Activated CD8-positive, alpha-beta T cell treated with anti-CD3 and anti-CD28 coated beads for 36 hours (primary cell): ENCODE measurements at regions not wholly inside any gene's neighbourhood (a gene's known extent, or its start where the extent isn't known, plus 50 kb on each side); places are given as distances from the start of the nearest gene placed in this dataset.

Experiments
- ATAC-seq: fragments of 200-7000 bp; cut with Tn5 transposase; one replicate; pipeline ENCODE4 v1.10.0; 2021; ENCODE audit warnings: mild to moderate bottlenecking, moderate library complexity
- CTCF ChIA-PET: fragments of 350-600 bp; sonication (Branson Sonifier 250); formaldehyde crosslinking; loops from one replicate; lab custom pipeline; 2021; ENCODE audit warnings: antibody characterized with exemption; lab: Charles Lee
- POLR2A ChIA-PET: fragments of 350-600 bp; sonication (Branson Sonifier 250); formaldehyde crosslinking; loops from one replicate; lab custom pipeline; 2021; ENCODE audit warnings: antibody characterized with exemption; lab: Charles Lee
- DNase-seq: peaks from one replicate; pipeline ENCODE4 v3.0.0-alpha.2; 2020
- H3K27ac Mint-ChIP-seq: one replicate; pipeline ENCODE4 v1.8.0; 2021; ENCODE audit warnings: mild to moderate bottlenecking, mixed read lengths
- H3K27me3 Mint-ChIP-seq: one replicate; pipeline ENCODE4 v1.8.0; 2021; ENCODE audit warnings: mixed read lengths
- H3K36me3 Mint-ChIP-seq: one replicate; pipeline ENCODE4 v1.8.0; 2021; ENCODE audit warnings: low read depth, mixed read lengths
- H3K4me1 Mint-ChIP-seq: one replicate; pipeline ENCODE4 v1.8.0; 2021; ENCODE audit warnings: low read depth, mixed read lengths
- H3K4me3 Mint-ChIP-seq: one replicate; pipeline ENCODE4 v1.8.0; 2021; ENCODE audit warnings: mild to moderate bottlenecking, moderate library complexity, mixed read lengths
- H3K9me3 Mint-ChIP-seq: one replicate; pipeline ENCODE4 v1.8.0; 2021; ENCODE audit warnings: mixed read lengths
- intact Hi-C: fragments of 100-400 bp; cut with micrococcal nuclease; formaldehyde crosslinking; loops from one replicate; pipeline ENCODE4 v1.10.0; 2022
- TF ChIP-seq, protein P1 (sequence below): fragments of 200-600 bp; IDR thresholded peaks from one replicate; pipeline ENCODE4 v1.8.0; 2022; ENCODE audit warnings: antibody characterized with exemption, mild to moderate bottlenecking

- ATAC-seq (no peak), DNase-seq (no peak)
- TF ChIP-seq, protein P1, sequence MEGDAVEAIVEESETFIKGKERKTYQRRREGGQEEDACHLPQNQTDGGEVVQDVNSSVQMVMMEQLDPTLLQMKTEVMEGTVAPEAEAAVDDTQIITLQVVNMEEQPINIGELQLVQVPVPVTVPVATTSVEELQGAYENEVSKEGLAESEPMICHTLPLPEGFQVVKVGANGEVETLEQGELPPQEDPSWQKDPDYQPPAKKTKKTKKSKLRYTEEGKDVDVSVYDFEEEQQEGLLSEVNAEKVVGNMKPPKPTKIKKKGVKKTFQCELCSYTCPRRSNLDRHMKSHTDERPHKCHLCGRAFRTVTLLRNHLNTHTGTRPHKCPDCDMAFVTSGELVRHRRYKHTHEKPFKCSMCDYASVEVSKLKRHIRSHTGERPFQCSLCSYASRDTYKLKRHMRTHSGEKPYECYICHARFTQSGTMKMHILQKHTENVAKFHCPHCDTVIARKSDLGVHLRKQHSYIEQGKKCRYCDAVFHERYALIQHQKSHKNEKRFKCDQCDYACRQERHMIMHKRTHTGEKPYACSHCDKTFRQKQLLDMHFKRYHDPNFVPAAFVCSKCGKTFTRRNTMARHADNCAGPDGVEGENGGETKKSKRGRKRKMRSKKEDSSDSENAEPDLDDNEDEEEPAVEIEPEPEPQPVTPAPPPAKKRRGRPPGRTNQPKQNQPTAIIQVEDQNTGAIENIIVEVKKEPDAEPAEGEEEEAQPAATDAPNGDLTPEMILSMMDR, result peak; percentile 11
- H3K36me3 Mint-ChIP-seq, result no peaks in the 10 kb centered on the region
- H3K4me3 Mint-ChIP-seq, result no peak overlapping the region
- intact Hi-C loops, result no loop called here
- POLR2A ChIA-PET, result no interaction called here
- CTCF ChIA-PET, result no interaction called here
- peaks cover 9% of the 10 kb centered on the region for H3K27me3 Mint-ChIP-seq
- H3K27ac Mint-ChIP-seq, result no peak overlapping the region
- H3K4me1 Mint-ChIP-seq, result no peaks in the 10 kb centered on the region
- peaks cover 4% of the 10 kb centered on the region for H3K9me3 Mint-ChIP-seq
These were observed 171.7 kb upstream of the ASIC2 start for GRCh38 chr17:33464669-33465280.

DNA sequence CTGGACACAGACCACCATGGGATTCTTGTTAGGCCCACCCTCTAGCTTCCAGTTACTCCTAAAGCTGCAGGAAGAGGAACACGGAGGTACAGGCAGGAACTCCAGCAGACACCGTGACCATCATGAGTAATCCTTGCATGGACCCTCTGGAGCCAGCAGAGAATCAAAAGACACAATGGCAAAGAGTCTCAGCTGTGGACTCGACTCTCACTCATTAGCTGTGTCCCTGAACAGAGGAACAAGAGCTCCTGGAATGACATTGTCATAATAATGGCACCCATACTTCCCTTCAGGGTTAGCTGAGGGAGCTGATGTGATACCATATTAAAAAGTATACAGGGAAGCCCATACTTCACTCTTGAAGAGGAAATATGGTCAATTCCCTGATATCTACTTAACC, 176.3 kb upstream of the ASIC2 start:
- intact Hi-C loops, result no loop called here
- DNase-seq, result no peak
- H3K9me3 Mint-ChIP-seq, result peaks cover 4% of the 10 kb centered on the region
- TF ChIP-seq, protein P1, result no peak
- no peaks in the 10 kb centered on the region for H3K36me3 Mint-ChIP-seq
- H3K4me3 Mint-ChIP-seq, result no peak overlapping the region
- no peak for ATAC-seq
- H3K27me3 Mint-ChIP-seq, result peaks cover 5% of the 10 kb centered on the region
- POLR2A ChIA-PET, result interaction anchor here (0.7 kb wide), 1 partner anchor 9 kb away, joined by 3 read pairs; no protein-coding TSS in a partner anchor
- CTCF ChIA-PET, result no interaction called here
- no peaks in the 10 kb centered on the region for H3K4me1 Mint-ChIP-seq
- no peak overlapping the region for H3K27ac Mint-ChIP-seq

DNA sequence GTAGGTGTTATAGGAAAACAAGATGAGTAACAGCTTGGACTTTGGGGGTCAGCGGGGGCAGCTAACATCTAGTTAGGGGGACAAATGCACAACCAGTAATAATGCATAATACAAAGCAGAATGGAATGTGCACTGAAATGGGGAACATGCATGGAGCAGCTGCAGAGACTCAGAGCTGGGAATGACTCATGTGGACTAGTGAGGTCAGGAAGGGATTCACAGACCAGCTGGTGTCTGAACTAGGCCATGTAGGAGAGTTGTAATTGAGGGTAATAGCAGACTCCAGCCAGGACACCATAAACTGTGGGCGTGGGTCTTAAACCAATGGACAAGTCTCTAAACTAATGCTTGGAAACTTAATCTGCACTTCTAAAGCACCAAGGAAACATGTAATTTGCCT, 176.8 kb upstream of the ASIC2 start:
- no peak overlapping the region for H3K4me3 Mint-ChIP-seq
- POLR2A ChIA-PET, result interaction anchor here (0.7 kb wide), 1 partner anchor 8 kb away, joined by 3 read pairs; no protein-coding TSS in a partner anchor
- peaks cover 5% of the 10 kb centered on the region for H3K27me3 Mint-ChIP-seq
- DNase-seq, result no peak
- H3K27ac Mint-ChIP-seq, result no peak overlapping the region
- no peaks in the 10 kb centered on the region for H3K4me1 Mint-ChIP-seq
- CTCF ChIA-PET, result no interaction called here
- intact Hi-C loops, result loop anchor here (10.0 kb wide), 1 partner anchor 85 kb away; no protein-coding TSS in a partner anchor
- H3K9me3 Mint-ChIP-seq, result peaks cover 4% of the 10 kb centered on the region
- TF ChIP-seq, protein P1, result no peak
- H3K36me3 Mint-ChIP-seq, result no peaks in the 10 kb centered on the region
- ATAC-seq, result no peak

- TF ChIP-seq, protein P1, result no peak
- intact Hi-C loops, result loop anchor here (10.0 kb wide), 1 partner anchor 82 kb away; no protein-coding TSS in a partner anchor
- no peaks in the 10 kb centered on the region for H3K36me3 Mint-ChIP-seq
- no peak for ATAC-seq
- H3K27me3 Mint-ChIP-seq, result peaks cover 2% of the 10 kb centered on the region
- DNase-seq, result no peak
- H3K4me3 Mint-ChIP-seq, result no peak overlapping the region
- ChIA-PET CTCF (no interaction called here), POLR2A (no interaction called here)
- no peaks in the 10 kb centered on the region for H3K4me1 Mint-ChIP-seq
- H3K27ac Mint-ChIP-seq, result no peak overlapping the region
- H3K9me3 Mint-ChIP-seq, result peaks cover 2% of the 10 kb centered on the region
These were observed 180.0 kb upstream of the ASIC2 start for GRCh38 chr17:33473061-33473460.

DNA sequence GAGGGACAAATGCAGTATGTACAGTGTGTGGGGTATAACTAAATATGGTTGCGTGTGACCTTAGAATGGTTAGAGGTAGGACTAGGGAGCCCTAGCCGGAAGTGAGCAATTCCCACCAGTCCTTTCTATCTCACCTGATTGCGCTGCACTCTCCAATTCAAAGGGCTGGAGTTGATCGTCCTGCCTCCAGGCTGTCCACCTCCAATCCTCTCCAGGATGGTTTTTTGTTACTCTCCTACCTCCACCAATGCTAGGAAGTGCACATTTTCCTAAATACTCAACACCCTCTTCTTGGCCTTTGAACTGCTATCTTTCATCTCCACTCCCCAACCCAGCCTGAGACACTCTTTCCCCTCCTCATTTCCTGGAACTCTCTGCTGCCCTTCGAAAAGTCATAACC, 181.7 kb upstream of the ASIC2 start:
- peaks cover 2% of the 10 kb centered on the region for H3K27me3 Mint-ChIP-seq
- H3K36me3 Mint-ChIP-seq, result no peaks in the 10 kb centered on the region
- H3K4me1 Mint-ChIP-seq, result no peaks in the 10 kb centered on the region
- intact Hi-C loops, result loop anchor here (10.0 kb wide), 1 partner anchor 80 kb away; no protein-coding TSS in a partner anchor
- DNase-seq, result no peak
- TF ChIP-seq, protein P1, result no peak
- H3K4me3 Mint-ChIP-seq, result no peak overlapping the region
- no peak for ATAC-seq
- ChIA-PET CTCF (no interaction called here), POLR2A (no interaction called here)
- H3K9me3 Mint-ChIP-seq, result no peaks in the 10 kb centered on the region
- no peak overlapping the region for H3K27ac Mint-ChIP-seq
